ENCODE measurements at regions not wholly inside any gene's neighbourhood (a gene's known extent, or its start where the extent isn't known, plus 50 kb on each side); places are given as distances from the start of the nearest gene placed in this dataset.

DNA sequence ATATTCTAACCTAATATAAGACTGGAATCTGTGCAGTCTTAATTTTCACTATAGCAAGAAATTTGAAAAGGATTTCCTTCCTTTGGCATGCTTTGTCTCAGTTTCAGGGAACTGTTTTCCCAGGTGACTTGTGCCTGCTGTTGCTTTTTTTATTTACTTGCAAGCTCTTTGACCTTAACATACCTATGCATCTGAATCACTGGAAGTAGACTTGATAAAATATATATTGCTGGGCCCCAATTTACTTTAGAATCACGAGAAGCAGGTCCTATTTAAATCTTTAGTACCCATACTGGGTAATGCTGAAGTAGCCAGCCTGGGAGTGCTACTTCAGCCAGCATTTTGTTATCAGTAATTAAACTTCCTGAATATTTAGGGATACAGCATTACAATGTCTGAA is 257.9 kb upstream of the ALCAM start:
- no peaks in the 10 kb centered on the region for H3K27me3 ChIP-seq (ENCODE audit: insufficient read depth, insufficient read length)
- no peak for DNase-seq (ENCODE audit: low read depth, low spot score)
- H3K4me1 ChIP-seq (ENCODE audit: insufficient read depth, insufficient read length): no peaks in the 10 kb centered on the region
- no peak for TF ChIP-seq YY1 (IDR thresholded peaks at IDR 0.05; ENCODE audit: insufficient read depth, insufficient read length)
- no peak for TF ChIP-seq ZNF274 (IDR thresholded peaks at IDR 0.05; ENCODE audit: low read depth, low read length)
- no peak for TF ChIP-seq SUZ12 (IDR thresholded peaks at IDR 0.05; ENCODE audit: extremely low read depth, insufficient read depth, insufficient read length)
- H3K4me3 ChIP-seq (ENCODE audit: insufficient read length, low read depth): no peak overlapping the region
- no peaks in the 10 kb centered on the region for H3K36me3 ChIP-seq (ENCODE audit: insufficient read depth, insufficient read length, low read length)
- no peak overlapping the region for H3K9ac ChIP-seq (ENCODE audit: insufficient read length, low read depth)
- no peaks in the 10 kb centered on the region for H3K9me3 ChIP-seq (ENCODE audit: insufficient read depth, low read length)

DNA sequence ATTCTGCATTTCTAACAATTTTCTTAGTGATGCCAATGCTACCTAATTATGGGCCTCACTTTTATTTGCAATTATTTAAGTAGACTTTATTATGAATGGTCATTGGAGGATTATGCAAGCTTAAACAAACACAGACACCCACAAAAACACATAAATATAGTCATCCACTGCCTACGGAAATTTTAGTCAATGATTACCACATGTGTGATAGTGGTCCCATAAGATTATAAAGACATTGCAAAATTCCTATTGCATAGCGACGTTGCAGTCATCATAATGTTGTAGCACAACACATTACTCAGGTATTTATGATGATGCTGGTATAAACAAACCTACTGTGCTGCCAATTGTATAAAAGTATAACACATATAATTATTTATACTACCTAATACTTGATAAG is 247.8 kb upstream of the ALCAM start:
- Histone ChIP-seq H3K9ac (ENCODE audit: insufficient read length, low read depth) (no peak overlapping the region), H3K4me3 (ENCODE audit: insufficient read length, low read depth) (no peak overlapping the region), H3K4me1 (ENCODE audit: insufficient read depth, insufficient read length) (no peaks in the 10 kb centered on the region), H3K9me3 (ENCODE audit: insufficient read depth, low read length) (no peaks in the 10 kb centered on the region), H3K36me3 (ENCODE audit: insufficient read depth, insufficient read length, low read length) (no peaks in the 10 kb centered on the region), H3K27me3 (ENCODE audit: insufficient read depth, insufficient read length) (no peaks in the 10 kb centered on the region)
- DNase-seq (ENCODE audit: low read depth, low spot score): no peak
- TF ChIP-seq ZNF274 (IDR thresholded peaks at IDR 0.05; ENCODE audit: low read depth, low read length) (no peak), YY1 (IDR thresholded peaks at IDR 0.05; ENCODE audit: insufficient read depth, insufficient read length) (no peak), SUZ12 (IDR thresholded peaks at IDR 0.05; ENCODE audit: extremely low read depth, insufficient read depth, insufficient read length) (no peak)

- no peaks in the 10 kb centered on the region for H3K27me3 ChIP-seq (ENCODE audit: insufficient read depth, insufficient read length)
- no peak overlapping the region for H3K4me3 ChIP-seq (ENCODE audit: insufficient read length, low read depth)
- no peaks in the 10 kb centered on the region for H3K4me1 ChIP-seq (ENCODE audit: insufficient read depth, insufficient read length)
- no peaks in the 10 kb centered on the region for H3K36me3 ChIP-seq (ENCODE audit: insufficient read depth, insufficient read length, low read length)
- no peak for TF ChIP-seq YY1 (IDR thresholded peaks at IDR 0.05; ENCODE audit: insufficient read depth, insufficient read length)
- no peak for TF ChIP-seq ZNF274 (IDR thresholded peaks at IDR 0.05; ENCODE audit: low read depth, low read length)
- no peak for TF ChIP-seq SUZ12 (IDR thresholded peaks at IDR 0.05; ENCODE audit: extremely low read depth, insufficient read depth, insufficient read length)
- H3K9me3 ChIP-seq (ENCODE audit: insufficient read depth, low read length): no peaks in the 10 kb centered on the region
- no peak for DNase-seq (ENCODE audit: low read depth, low spot score)
- no peak overlapping the region for H3K9ac ChIP-seq (ENCODE audit: insufficient read length, low read depth)
Observed at GRCh38 chr3:105119801-105120340, 246.8 kb upstream of the ALCAM start.

- TF ChIP-seq SUZ12 (IDR thresholded peaks at IDR 0.05; ENCODE audit: extremely low read depth, insufficient read depth, insufficient read length): no peak
- no peak for TF ChIP-seq ZNF274 (IDR thresholded peaks at IDR 0.05; ENCODE audit: low read depth, low read length)
- no peak for TF ChIP-seq YY1 (IDR thresholded peaks at IDR 0.05; ENCODE audit: insufficient read depth, insufficient read length)
- H3K36me3 ChIP-seq (ENCODE audit: insufficient read depth, insufficient read length, low read length): no peaks in the 10 kb centered on the region
Observed at GRCh38 chr3:105130911-105131310, 235.8 kb upstream of the ALCAM start.

DNA sequence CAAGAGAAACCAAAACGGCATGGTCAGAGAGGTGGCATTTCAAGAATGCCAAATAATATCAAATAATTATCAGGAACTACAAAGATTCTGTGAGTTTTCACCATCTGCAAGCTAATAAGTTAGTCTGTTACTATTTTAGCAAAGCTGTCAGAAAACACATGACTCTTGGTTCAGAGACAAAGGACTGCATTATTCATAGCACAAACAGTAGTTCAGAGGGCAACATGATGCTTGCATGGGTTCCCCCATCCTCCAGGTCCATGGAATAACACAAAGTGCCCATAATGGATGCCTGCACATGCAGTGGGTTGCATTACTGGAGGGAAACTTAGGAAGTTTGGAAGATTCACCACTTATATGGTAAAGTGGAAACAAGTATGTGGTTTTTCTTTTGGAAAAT is 228.8 kb upstream of the ALCAM start:
- no peak for DNase-seq (ENCODE audit: low read depth, low spot score)
- Histone ChIP-seq H3K4me3 (ENCODE audit: insufficient read length, low read depth) (no peak overlapping the region), H3K27me3 (ENCODE audit: insufficient read depth, insufficient read length) (no peaks in the 10 kb centered on the region), H3K9ac (ENCODE audit: insufficient read length, low read depth) (no peak overlapping the region), H3K4me1 (ENCODE audit: insufficient read depth, insufficient read length) (peaks cover 6% of the 10 kb centered on the region), H3K9me3 (ENCODE audit: insufficient read depth, low read length) (no peaks in the 10 kb centered on the region), H3K36me3 (ENCODE audit: insufficient read depth, insufficient read length, low read length) (no peaks in the 10 kb centered on the region)
- no peak for TF ChIP-seq YY1 (IDR thresholded peaks at IDR 0.05; ENCODE audit: insufficient read depth, insufficient read length)
- TF ChIP-seq SUZ12 (IDR thresholded peaks at IDR 0.05; ENCODE audit: extremely low read depth, insufficient read depth, insufficient read length): no peak
- TF ChIP-seq ZNF274 (IDR thresholded peaks at IDR 0.05; ENCODE audit: low read depth, low read length): no peak

More at GRCh38 chr3:105130911-105131310, 235.8 kb upstream of the ALCAM start:
- no peaks in the 10 kb centered on the region for H3K27me3 ChIP-seq (ENCODE audit: insufficient read depth, insufficient read length)
- no peak overlapping the region for H3K4me3 ChIP-seq (ENCODE audit: insufficient read length, low read depth)
- H3K9ac ChIP-seq (ENCODE audit: insufficient read length, low read depth): no peak overlapping the region
- DNase-seq (ENCODE audit: low read depth, low spot score): no peak
- peaks cover 15% of the 10 kb centered on the region for H3K9me3 ChIP-seq (ENCODE audit: insufficient read depth, low read length)
- H3K4me1 ChIP-seq (ENCODE audit: insufficient read depth, insufficient read length): peaks cover 6% of the 10 kb centered on the region

- Histone ChIP-seq H3K4me3 (ENCODE audit: insufficient read length, low read depth) (no peak overlapping the region), H3K27me3 (ENCODE audit: insufficient read depth, insufficient read length) (no peaks in the 10 kb centered on the region), H3K4me1 (ENCODE audit: insufficient read depth, insufficient read length) (peaks cover 2% of the 10 kb centered on the region), H3K9me3 (ENCODE audit: insufficient read depth, low read length) (no peaks in the 10 kb centered on the region), H3K36me3 (ENCODE audit: insufficient read depth, insufficient read length, low read length) (no peaks in the 10 kb centered on the region), H3K9ac (ENCODE audit: insufficient read length, low read depth) (no peak overlapping the region)
- no peak for DNase-seq (ENCODE audit: low read depth, low spot score)
- TF ChIP-seq YY1 (IDR thresholded peaks at IDR 0.05; ENCODE audit: insufficient read depth, insufficient read length) (no peak), ZNF274 (IDR thresholded peaks at IDR 0.05; ENCODE audit: low read depth, low read length) (no peak), SUZ12 (IDR thresholded peaks at IDR 0.05; ENCODE audit: extremely low read depth, insufficient read depth, insufficient read length) (no peak)
Observed at GRCh38 chr3:105139881-105140560, 226.7 kb upstream of the ALCAM start.

GRCh38 chr3:105140899-105141367 is 225.8 kb upstream of the ALCAM start:
- TF ChIP-seq ZNF274 (IDR thresholded peaks at IDR 0.05; ENCODE audit: low read depth, low read length): no peak
- TF ChIP-seq SUZ12 (IDR thresholded peaks at IDR 0.05; ENCODE audit: extremely low read depth, insufficient read depth, insufficient read length): no peak
- TF ChIP-seq YY1 (IDR thresholded peaks at IDR 0.05; ENCODE audit: insufficient read depth, insufficient read length): no peak
- Histone ChIP-seq H3K9ac (ENCODE audit: insufficient read length, low read depth) (no peak overlapping the region), H3K9me3 (ENCODE audit: insufficient read depth, low read length) (no peaks in the 10 kb centered on the region), H3K27me3 (ENCODE audit: insufficient read depth, insufficient read length) (no peaks in the 10 kb centered on the region), H3K4me1 (ENCODE audit: insufficient read depth, insufficient read length) (no peaks in the 10 kb centered on the region), H3K36me3 (ENCODE audit: insufficient read depth, insufficient read length, low read length) (no peaks in the 10 kb centered on the region), H3K4me3 (ENCODE audit: insufficient read length, low read depth) (no peak overlapping the region)
- no peak for DNase-seq (ENCODE audit: low read depth, low spot score)
